Parathyroid adenoma (tissue), 2 donors: ENCODE measurements at regions not wholly inside any gene's neighbourhood (a gene's known extent, or its start where the extent isn't known, plus 50 kb on each side); places are given as distances from the start of the nearest gene placed in this dataset.

ENCODE experiments used
- H2AFZ ChIP-seq: fragments of 300-600 bp; sonication (generic); one replicate; pipeline ENCODE4 v1.7.0; 2017; ENCODE audit warnings: antibody characterized with exemption, mild to moderate bottlenecking
- H3K27ac ChIP-seq: fragments of 300-600 bp; sonication (generic); one replicate; pipeline ENCODE4 v1.7.0; 2017
- H3K27me3 ChIP-seq: fragments of 300-600 bp; sonication (generic); one replicate; pipeline ENCODE4 v1.7.0; 2017; ENCODE audit warnings: low read length; ENCODE audit not compliant: control insufficient read depth, insufficient read depth
- H3K36me3 ChIP-seq: fragments of 300-600 bp; sonication (generic); one replicate; pipeline ENCODE4 v1.7.0; 2017; ENCODE audit warnings: low read length; ENCODE audit not compliant: control insufficient read depth, insufficient read depth
- H3K4me1 ChIP-seq: fragments of 300-600 bp; sonication (generic); one replicate; pipeline ENCODE4 v1.7.0; 2017; ENCODE audit warnings: control low read depth
- H3K4me2 ChIP-seq: fragments of 300-600 bp; sonication (generic); one replicate; pipeline ENCODE4 v1.7.0; 2017; ENCODE audit warnings: low read length
- H3K4me3 ChIP-seq: fragments of 300-600 bp; sonication (generic); one replicate; pipeline ENCODE4 v1.7.0; 2017; ENCODE audit warnings: low read depth, low read length
- H3K79me2 ChIP-seq: fragments of 300-600 bp; sonication (generic); one replicate; pipeline ENCODE4 v1.7.0; 2017; ENCODE audit warnings: control low read depth
- H3K9ac ChIP-seq: fragments of 300-600 bp; sonication (generic); one replicate; pipeline ENCODE4 v1.7.0; 2017; ENCODE audit warnings: mild to moderate bottlenecking
- H3K9me3 ChIP-seq: fragments of 300-600 bp; sonication (generic); one replicate; pipeline ENCODE4 v1.7.0; 2017; ENCODE audit warnings: low read length; ENCODE audit not compliant: control insufficient read depth
- CTCF ChIP-seq: fragments of 300-600 bp; sonication (generic); IDR thresholded peaks from one replicate; pipeline ENCODE4 v1.7.0; 2017; ENCODE audit warnings: antibody characterized with exemption, mild to moderate bottlenecking
- donor health status: primary hyperparathyroidism.

GRCh38 chr2:58972737-58973136, 731.6 kb upstream of the FANCL start:
- Histone ChIP-seq H3K79me2 (no peaks in the 10 kb centered on the region), H3K9ac (no peak overlapping the region), H3K36me3 (no peaks in the 10 kb centered on the region), H3K4me3 (no peak overlapping the region), H2AFZ (no peak overlapping the region), H3K9me3 (no peaks in the 10 kb centered on the region), H3K27ac (no peak overlapping the region), H3K27me3 (no peaks in the 10 kb centered on the region), H3K4me1 (no peaks in the 10 kb centered on the region), H3K4me2 (no peak overlapping the region)
- no peak for TF ChIP-seq CTCF

GRCh38 chr2:58971511-58972360, 730.6 kb upstream of the FANCL start:
- Histone ChIP-seq H3K27ac (no peak overlapping the region), H3K4me1 (no peaks in the 10 kb centered on the region), H3K79me2 (no peaks in the 10 kb centered on the region), H3K9ac (no peak overlapping the region), H3K4me2 (no peak overlapping the region), H3K27me3 (no peaks in the 10 kb centered on the region), H3K4me3 (no peak overlapping the region), H3K36me3 (no peaks in the 10 kb centered on the region), H2AFZ (no peak overlapping the region), H3K9me3 (no peaks in the 10 kb centered on the region)
- TF ChIP-seq CTCF = no peak

GRCh38 chr2:58970365-58970764, 729.2 kb upstream of the FANCL start:
- Histone ChIP-seq H3K9me3 (no peaks in the 10 kb centered on the region), H3K79me2 (no peaks in the 10 kb centered on the region), H3K36me3 (no peaks in the 10 kb centered on the region), H3K9ac (no peak overlapping the region), H3K4me2 (peak overlapping the region; percentile 26), H3K4me1 (no peaks in the 10 kb centered on the region), H3K27me3 (no peaks in the 10 kb centered on the region), H3K4me3 (no peak overlapping the region), H3K27ac (no peak overlapping the region), H2AFZ (no peak overlapping the region)
- TF ChIP-seq CTCF = no peak

- no peaks in the 10 kb centered on the region for H3K4me1 ChIP-seq
- no peak overlapping the region for H3K4me3 ChIP-seq
- H3K9me3 ChIP-seq = no peaks in the 10 kb centered on the region
- TF ChIP-seq CTCF = no peak
- no peaks in the 10 kb centered on the region for H3K36me3 ChIP-seq
- H3K27ac ChIP-seq = no peak overlapping the region
- H3K4me2 ChIP-seq = no peak overlapping the region
- H3K79me2 ChIP-seq = no peaks in the 10 kb centered on the region
- no peak overlapping the region for H2AFZ ChIP-seq
- H3K27me3 ChIP-seq = no peaks in the 10 kb centered on the region
- no peak overlapping the region for H3K9ac ChIP-seq
Observed at GRCh38 chr2:58968885-58969284, 727.8 kb upstream of the FANCL start.

GRCh38 chr2:58967736-58968135, 726.6 kb upstream of the FANCL start:
- Histone ChIP-seq H2AFZ (no peak overlapping the region), H3K4me1 (no peaks in the 10 kb centered on the region), H3K4me3 (no peak overlapping the region), H3K79me2 (no peaks in the 10 kb centered on the region), H3K36me3 (no peaks in the 10 kb centered on the region), H3K27me3 (no peaks in the 10 kb centered on the region), H3K4me2 (no peak overlapping the region), H3K27ac (no peak overlapping the region), H3K9me3 (no peaks in the 10 kb centered on the region), H3K9ac (no peak overlapping the region)
- TF ChIP-seq CTCF = no peak
